K562 (cell line): ENCODE measurements at regions not wholly inside any gene's neighbourhood (a gene's known extent, or its start where the extent isn't known, plus 50 kb on each side); places are given as distances from the start of the nearest gene placed in this dataset.

Source experiments
- ATAC-seq: fragments of 200-7000 bp; cut with Tn5 transposase; 3 replicates; pipeline ENCODE4 v1.9.1; 2020; ENCODE audit warnings: moderate library complexity
- BruUV-seq: library from RNA; stranded (reverse); fragments of 400-500 nt; replicated peaks from 2 replicates; lab custom pipeline; 2021; lab: Mats Ljungman, UMichigan
- CTCF ChIA-PET: fragments of 300-600 bp; formaldehyde crosslinking; extraction: SDS; loops from one replicate; lab custom pipeline; 2021; ENCODE audit warnings: low intra/inter-chr PET ratio; lab: Yijun Ruan, JAX
- POLR2A ChIA-PET: fragments of 300-600, 350-650 bp; sonication (Branson Sonifier 250); formaldehyde crosslinking; extraction: SDS; loops from one replicate; lab custom pipeline; 2021; ENCODE audit warnings: antibody characterized with exemption, inconsistent platforms; lab: Yijun Ruan, JAX
- DNase-seq, 4 experiments: peaks; one replicate each; pipeline versions ENCODE4 v3.0.0 to v3.0.0-alpha.2; 2011 to 2018; ENCODE audit warnings: low spot score in 3 of 4, mixed read lengths in 3 of 4; ENCODE audit errors: extremely low read depth in 1 of 4
- FAIRE-seq: peaks from 2 replicates; lab custom pipeline; 2011; peaks lifted over from hg19 to GRCh38; lab: Jason Lieb, UNC
- H2AFZ ChIP-seq: 2 replicates; pipeline ENCODE4 v1.6.0; 2011; ENCODE audit warnings: low read depth, low read length, control low read depth, inconsistent platforms
- H3K27ac ChIP-seq: fragments of 200-600 bp; 3 replicates; pipeline ENCODE4 v1.8.0; 2011; ENCODE audit warnings: low read depth, mild to moderate bottlenecking, control low read depth, inconsistent platforms, low read length, moderate library complexity, mixed read lengths; ENCODE audit errors: extremely low read depth
- H3K27me3 ChIP-seq, 2 experiments: fragments of 300-600 bp in 1 of 2; 2 replicates in 1 of 2; 3 replicates in 1 of 2; pipeline versions ENCODE4 v1.6.0 to v1.8.0; 2011; ENCODE audit warnings: inconsistent platforms in 2 of 2, low read length in 2 of 2, mild to moderate bottlenecking in 1 of 2, mixed read lengths in 1 of 2, moderate library complexity in 1 of 2; ENCODE audit not compliant: control insufficient read depth in 2 of 2, insufficient read depth in 2 of 2
- H3K36me3 ChIP-seq: fragments of 300-600 bp; 3 replicates; pipeline ENCODE4 v1.8.0; 2011; ENCODE audit warnings: mild to moderate bottlenecking, low read length, inconsistent platforms; ENCODE audit not compliant: control insufficient read depth, insufficient read depth
- H3K4me1 ChIP-seq, 2 experiments: fragments of 200-600 bp in 1 of 2; replicated peaks in 1 of 2; 2 replicates in 1 of 2; 3 replicates in 1 of 2; pipeline versions ENCODE4 v1.5.1 to v1.8.0; 2011; ENCODE audit warnings: inconsistent platforms in 2 of 2, low read length in 2 of 2, mild to moderate bottlenecking in 1 of 2, mixed read lengths in 1 of 2, moderate library complexity in 1 of 2; ENCODE audit not compliant: control insufficient read depth in 2 of 2, insufficient read depth in 2 of 2
- H3K4me2 ChIP-seq: 2 replicates; pipeline ENCODE4 v1.6.1; 2011; ENCODE audit warnings: low read length, control low read depth, inconsistent platforms, mixed read lengths; ENCODE audit not compliant: insufficient read depth
- H3K4me3 ChIP-seq: fragments of 200-600 bp; sonication (generic), shearing (Covaris generic); 2 replicates; pipeline ENCODE4 v1.5.1; 2016; ENCODE audit warnings: control low read depth, inconsistent platforms
- H3K79me2 ChIP-seq: fragments of 200-600 bp; 3 replicates; pipeline ENCODE4 v1.8.0; 2011; ENCODE audit warnings: low read length, inconsistent platforms; ENCODE audit not compliant: control insufficient read depth, insufficient read depth
- H3K9ac ChIP-seq, 2 experiments: 2 replicates each; pipeline versions ENCODE4 v1.6.0 to v1.6.1; 2011; ENCODE audit warnings: low read depth in 2 of 2, low read length in 2 of 2, control low read depth in 1 of 2, inconsistent platforms in 1 of 2, mild to moderate bottlenecking in 1 of 2, mixed read lengths in 1 of 2; ENCODE audit not compliant: insufficient read depth in 1 of 2
- H3K9me1 ChIP-seq: one replicate; pipeline ENCODE4 v1.6.0; 2011; ENCODE audit warnings: inconsistent platforms, mild to moderate bottlenecking, low read length, moderate library complexity; ENCODE audit not compliant: control insufficient read depth, insufficient read depth
- H3K9me3 ChIP-seq: replicated peaks from 2 replicates; pipeline ENCODE4 v1.5.1; 2011; ENCODE audit warnings: low read depth, low read length, inconsistent platforms; ENCODE audit not compliant: control insufficient read depth, insufficient read depth
- H4K20me1 ChIP-seq: replicated peaks from 2 replicates; pipeline ENCODE4 v1.6.1; 2011; ENCODE audit warnings: low read length, inconsistent platforms, mixed read lengths; ENCODE audit not compliant: control insufficient read depth, insufficient read depth
- GTF2A2 ChIP-seq: IDR thresholded peaks from 2 replicates; pipeline ENCODE4 v1.6.1; 2016; ENCODE audit warnings: mild to moderate bottlenecking, missing genetic modification characterization, missing compliant biosample characterization
- IFI16 ChIP-seq: fragments of 250-450 bp; sonication (Bioruptor Pico); IDR thresholded peaks from 2 replicates; pipeline ENCODE4 v2.1.2; 2022; ENCODE audit warnings: mild to moderate bottlenecking, inconsistent platforms
- MTA1 ChIP-seq: fragments of 450-650 bp; IDR thresholded peaks from 2 replicates; pipeline ENCODE4 v1.6.1; 2017; ENCODE audit warnings: borderline replicate concordance
- MYBL2 ChIP-seq, 2 experiments: fragments of 450-650 bp in 1 of 2; sonication (generic) in 1 of 2; formaldehyde crosslinking in 1 of 2; IDR thresholded peaks; 2 replicates each; pipeline versions ENCODE4 v1.6.1 to v1.8.1; 2017 to 2022; ENCODE audit warnings: borderline replicate concordance in 1 of 2, inconsistent platforms in 1 of 2, low read depth in 1 of 2, mild to moderate bottlenecking in 1 of 2, missing genetic modification reagents in 1 of 2, moderate library complexity in 1 of 2
- NELFE ChIP-seq: IDR thresholded peaks from 2 replicates; pipeline ENCODE4 v1.6.1; 2011; ENCODE audit warnings: mild to moderate bottlenecking; ENCODE audit not compliant: insufficient read depth, insufficient read length
- OTX1 ChIP-seq: fragments of 450-650 bp; formaldehyde crosslinking; IDR thresholded peaks from 2 replicates; pipeline ENCODE4 v1.4.0; 2022; ENCODE audit warnings: mild to moderate bottlenecking
- SOX6 ChIP-seq: fragments of 450-650 bp; IDR thresholded peaks from 2 replicates; pipeline ENCODE4 v1.6.1; 2014; ENCODE audit warnings: mild to moderate bottlenecking
- TBP ChIP-seq: optimal IDR thresholded peaks from 2 replicates; pipeline ENCODE3; 2011; ENCODE audit warnings: low read depth, low read length, improper control_type of control experiment
- TOE1 ChIP-seq, 2 experiments: fragments of 450-650 bp in 1 of 2; sonication (generic) in 1 of 2; formaldehyde crosslinking in 1 of 2; IDR thresholded peaks; 2 replicates each; pipeline versions ENCODE4 v1.7.1 to v1.8.0; 2016 to 2022; ENCODE audit warnings: borderline replicate concordance in 2 of 2, mild to moderate bottlenecking in 2 of 2, antibody characterized with exemption in 1 of 2, inconsistent platforms in 1 of 2, low read depth in 1 of 2, missing genetic modification reagents in 1 of 2, moderate library complexity in 1 of 2
- U2AF1 ChIP-seq: fragments of 200-400 bp; formaldehyde crosslinking; optimal IDR thresholded peaks from 2 replicates; pipeline ENCODE3; 2017; ENCODE audit warnings: mild to moderate bottlenecking, low read depth, low read length, moderate library complexity
- WHSC1 ChIP-seq: IDR thresholded peaks from one replicate; pipeline ENCODE4 v1.6.1; 2012; ENCODE audit warnings: low read length, control low read depth, inconsistent platforms
- ZBTB8A ChIP-seq: fragments of 450-650 bp; IDR thresholded peaks from 2 replicates; pipeline ENCODE4 v1.6.1; 2018; ENCODE audit warnings: mild to moderate bottlenecking, moderate library complexity; ENCODE audit not compliant: partially characterized antibody
- ZEB2 ChIP-seq: fragments of 450-650 bp; IDR thresholded peaks from 2 replicates; pipeline ENCODE4 v1.6.1; 2016
- ZNF57 ChIP-seq: fragments of 450-650 bp; formaldehyde crosslinking; IDR thresholded peaks from 2 replicates; pipeline ENCODE4 v1.4.0; 2020; ENCODE audit warnings: mild to moderate bottlenecking, moderate library complexity
- ZNF766 ChIP-seq: fragments of 200-800 bp; sonication (Bioruptor generic); conservative IDR thresholded peaks from 2 replicates; pipeline ENCODE4 v1.6.1; 2016; ENCODE audit warnings: missing genetic modification characterization, missing compliant biosample characterization
- ZNF830 ChIP-seq: fragments of 250-450 bp; sonication (Bioruptor Pico); IDR thresholded peaks from 2 replicates; pipeline ENCODE4 v1.5.0; 2021; ENCODE audit warnings: mild to moderate bottlenecking
- WGBS: fragments of 100-300 bp; shearing (Covaris generic); methylation state at CpG from one replicate; pipeline ENCODE4 v1.1.6; 2016; ENCODE audit warnings: low coverage, mixed read lengths; ENCODE audit not compliant: insufficient coverage; ENCODE audit errors: missing lambda C conversion rate; 5-methylcytosine and 5-hydroxymethylcytosine counted together
- in situ Hi-C: fragments of 300-500 bp; cut with MboI; formaldehyde crosslinking; loops from 4 replicates; pipeline ENCODE4 v1.15.0; 2018; ENCODE audit warnings: inconsistent platforms, mixed read lengths
- intact Hi-C: fragments of 100-400 bp; cut with micrococcal nuclease; formaldehyde crosslinking; loops from 2 replicates; pipeline ENCODE4 v1.14.2; 2022
- TF ChIP-seq, protein P1 (sequence below): sonication (generic); formaldehyde crosslinking; IDR thresholded peaks from 2 replicates; pipeline ENCODE4 v1.9.0; 2022; ENCODE audit warnings: mild to moderate bottlenecking, missing genetic modification reagents
- TF ChIP-seq, protein P2 (sequence below): sonication (generic); formaldehyde crosslinking; IDR thresholded peaks from 2 replicates; pipeline ENCODE4 v1.8.0; 2022; ENCODE audit warnings: mild to moderate bottlenecking, missing genetic modification reagents, borderline replicate concordance
- TF ChIP-seq, protein P3 (sequence below): fragments of 450-650 bp; IDR thresholded peaks from 2 replicates; pipeline ENCODE4 v1.6.1; 2018; ENCODE audit not compliant: partially characterized antibody

DNA sequence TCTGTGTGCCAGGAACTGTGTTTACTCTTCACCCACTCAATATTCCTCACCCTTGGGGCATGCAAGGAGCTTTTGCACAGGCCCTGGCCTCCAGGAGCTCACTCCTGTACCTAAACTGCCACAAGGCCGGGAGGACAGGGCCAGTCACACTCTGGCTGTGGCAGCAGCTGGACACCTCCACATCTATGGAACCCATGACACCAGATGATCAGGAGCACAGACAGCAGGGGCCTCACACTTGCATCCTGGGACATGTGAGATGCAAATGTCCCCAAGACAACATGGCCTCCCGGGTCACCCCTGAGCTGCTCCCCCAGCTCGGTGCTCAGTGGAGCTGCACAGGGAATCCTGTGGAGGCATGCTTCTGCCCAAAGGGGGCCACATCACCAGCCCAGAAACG, 61.8 kb upstream of the SLC66A3 start:
- BruUV-seq: no TSS peak
- Histone ChIP-seq H3K4me1 (no peaks in the 10 kb centered on the region), H3K36me3 (no peaks in the 10 kb centered on the region), H3K79me2 (no peaks in the 10 kb centered on the region), H3K9me1 (no peaks in the 10 kb centered on the region), H3K4me3 (no peak overlapping the region), H3K27ac (no peak overlapping the region), H3K9me3 (no peaks in the 10 kb centered on the region), H3K4me2 (no peak overlapping the region), H3K27me3 (peaks cover 5 to 29% of the 10 kb centered on the region in 2 experiments; a peak in 3 of 5 replicates), H3K9ac (no peak overlapping the region), H2AFZ (no peak overlapping the region), H4K20me1 (no peaks in the 10 kb centered on the region)
- no peak for ATAC-seq
- no peak for FAIRE-seq
- WGBS: 2% methylated on average over 4 of the region's 4 CpGs
- in situ Hi-C loops: no loop called here
- ChIA-PET CTCF (no interaction called here), POLR2A (no interaction called here)
- intact Hi-C loops: no loop called here
- DNase-seq: no peak
- no peak for TF ChIP-seq IFI16 (CRISPR knock-in tag)
- TF ChIP-seq MYBL2 (IDR thresholded peaks at IDR 0.05; ENCODE audit: low read depth): no peak
- no peak for TF ChIP-seq MYBL2 (CRISPR knock-in tag; IDR thresholded peaks at IDR 0.05; ENCODE audit: borderline replicate concordance)
- TF ChIP-seq ZNF766: no peak
- TF ChIP-seq, protein P1, sequence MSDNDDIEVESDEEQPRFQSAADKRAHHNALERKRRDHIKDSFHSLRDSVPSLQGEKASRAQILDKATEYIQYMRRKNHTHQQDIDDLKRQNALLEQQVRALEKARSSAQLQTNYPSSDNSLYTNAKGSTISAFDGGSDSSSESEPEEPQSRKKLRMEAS (CRISPR knock-in tag): no peak
- TF ChIP-seq OTX1 (CRISPR knock-in tag): no peak
- TF ChIP-seq TOE1 (IDR thresholded peaks at IDR 0.05; ENCODE audit: borderline replicate concordance): no peak
- no peak for TF ChIP-seq TOE1 (CRISPR knock-in tag; IDR thresholded peaks at IDR 0.05; ENCODE audit: borderline replicate concordance, low read depth)
- TF ChIP-seq TBP: no peak
- TF ChIP-seq ZNF830: no peak
- TF ChIP-seq ZNF57 (CRISPR knock-in tag): no peak
- TF ChIP-seq ZEB2: no peak
- no peak for TF ChIP-seq MTA1
- TF ChIP-seq, protein P2, sequence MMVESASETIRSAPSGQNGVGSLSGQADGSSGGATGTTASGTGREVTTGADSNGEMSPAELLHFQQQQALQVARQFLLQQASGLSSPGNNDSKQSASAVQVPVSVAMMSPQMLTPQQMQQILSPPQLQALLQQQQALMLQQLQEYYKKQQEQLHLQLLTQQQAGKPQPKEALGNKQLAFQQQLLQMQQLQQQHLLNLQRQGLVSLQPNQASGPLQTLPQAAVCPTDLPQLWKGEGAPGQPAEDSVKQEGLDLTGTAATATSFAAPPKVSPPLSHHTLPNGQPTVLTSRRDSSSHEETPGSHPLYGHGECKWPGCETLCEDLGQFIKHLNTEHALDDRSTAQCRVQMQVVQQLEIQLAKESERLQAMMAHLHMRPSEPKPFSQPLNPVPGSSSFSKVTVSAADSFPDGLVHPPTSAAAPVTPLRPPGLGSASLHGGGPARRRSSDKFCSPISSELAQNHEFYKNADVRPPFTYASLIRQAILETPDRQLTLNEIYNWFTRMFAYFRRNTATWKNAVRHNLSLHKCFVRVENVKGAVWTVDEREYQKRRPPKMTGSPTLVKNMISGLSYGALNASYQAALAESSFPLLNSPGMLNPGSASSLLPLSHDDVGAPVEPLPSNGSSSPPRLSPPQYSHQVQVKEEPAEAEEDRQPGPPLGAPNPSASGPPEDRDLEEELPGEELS (CRISPR knock-in tag): no peak
- TF ChIP-seq NELFE: no peak
- no peak for TF ChIP-seq GTF2A2 (tag)
- TF ChIP-seq WHSC1: no peak
- TF ChIP-seq, protein P3, sequence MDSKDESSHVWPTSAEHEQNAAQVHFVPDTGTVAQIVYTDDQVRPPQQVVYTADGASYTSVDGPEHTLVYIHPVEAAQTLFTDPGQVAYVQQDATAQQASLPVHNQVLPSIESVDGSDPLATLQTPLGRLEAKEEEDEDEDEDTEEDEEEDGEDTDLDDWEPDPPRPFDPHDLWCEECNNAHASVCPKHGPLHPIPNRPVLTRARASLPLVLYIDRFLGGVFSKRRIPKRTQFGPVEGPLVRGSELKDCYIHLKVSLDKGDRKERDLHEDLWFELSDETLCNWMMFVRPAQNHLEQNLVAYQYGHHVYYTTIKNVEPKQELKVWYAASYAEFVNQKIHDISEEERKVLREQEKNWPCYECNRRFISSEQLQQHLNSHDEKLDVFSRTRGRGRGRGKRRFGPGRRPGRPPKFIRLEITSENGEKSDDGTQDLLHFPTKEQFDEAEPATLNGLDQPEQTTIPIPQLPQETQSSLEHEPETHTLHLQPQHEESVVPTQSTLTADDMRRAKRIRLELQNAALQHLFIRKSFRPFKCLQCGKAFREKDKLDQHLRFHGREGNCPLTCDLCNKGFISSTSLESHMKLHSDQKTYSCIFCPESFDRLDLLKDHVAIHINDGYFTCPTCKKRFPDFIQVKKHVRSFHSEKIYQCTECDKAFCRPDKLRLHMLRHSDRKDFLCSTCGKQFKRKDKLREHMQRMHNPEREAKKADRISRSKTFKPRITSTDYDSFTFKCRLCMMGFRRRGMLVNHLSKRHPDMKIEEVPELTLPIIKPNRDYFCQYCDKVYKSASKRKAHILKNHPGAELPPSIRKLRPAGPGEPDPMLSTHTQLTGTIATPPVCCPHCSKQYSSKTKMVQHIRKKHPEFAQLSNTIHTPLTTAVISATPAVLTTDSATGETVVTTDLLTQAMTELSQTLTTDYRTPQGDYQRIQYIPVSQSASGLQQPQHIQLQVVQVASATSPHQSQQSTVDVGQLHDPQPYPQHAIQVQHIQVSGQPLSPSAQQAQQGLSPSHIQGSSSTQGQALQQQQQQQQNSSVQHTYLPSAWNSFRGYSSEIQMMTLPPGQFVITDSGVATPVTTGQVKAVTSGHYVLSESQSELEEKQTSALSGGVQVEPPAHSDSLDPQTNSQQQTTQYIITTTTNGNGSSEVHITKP: no peak
- TF ChIP-seq ZBTB8A: no peak
- TF ChIP-seq U2AF1: no peak
- no peak for TF ChIP-seq SOX6
